Heart left ventricle (tissue), 13 donors: ENCODE measurements at regions not wholly inside any gene's neighbourhood (a gene's known extent, or its start where the extent isn't known, plus 50 kb on each side); places are given as distances from the start of the nearest gene placed in this dataset.

Experiments
- POLR2A ChIP-seq, 2 donors: fragments of 450-650 bp; IDR thresholded peaks; one replicate each; pipeline ENCODE4 v1.6.1; 2017; ENCODE audit warnings: antibody characterized with exemption in 2 of 2, mild to moderate bottlenecking in 2 of 2, moderate library complexity in 2 of 2
- TF ChIP-seq, protein P1 (sequence below), 12 donors: fragments of 200-600 bp; sonication (generic) in 4 of 12; IDR thresholded peaks; one replicate each; pipeline versions ENCODE4 v1.5.0 to v1.8.0; 2018 to 2022; ENCODE audit warnings: antibody characterized with exemption in 12 of 12, mild to moderate bottlenecking in 5 of 12
- donor health status: ischemic (EF 13 %, LVEDD 7.1; RV severe dilation, severe dysfunction).
- donor health status: DM: no; HTN: yes; CAD: no.
- donor health status: DM: no; HTN: no; CAD: no.
- donor health status: ischemic (EF 25% LVEDD 6.9; RV normal size, moderate dysfunction).
- donor health status: ischemic (EF 25% LVEDD 5.7; RV mildly dilated, moderate dysfunction).
- donor health status: ischemic (EF 35%, LVEDD 5.7; RV mildly dilated, moderate dysfunction).
- donor health status: nonischemic (EF 11% LVEDD 7.7; RV severe dilation, severe dysfunction).
- donor health status: DM: yes; HTN: yes; CAD: no.
- donor health status: PGD.
- donor health status: ischemic (EF 29% LVEDD 5.4; RV normal size, mild dysfunction).
- donor health status: nonischemic (EF 23%, LVEDD 6.1; RV moderate dilation, normal function).

GRCh38 chr14:53807108-53807507 is 149.5 kb downstream of the BMP4 start:
- TF ChIP-seq, protein P1, sequence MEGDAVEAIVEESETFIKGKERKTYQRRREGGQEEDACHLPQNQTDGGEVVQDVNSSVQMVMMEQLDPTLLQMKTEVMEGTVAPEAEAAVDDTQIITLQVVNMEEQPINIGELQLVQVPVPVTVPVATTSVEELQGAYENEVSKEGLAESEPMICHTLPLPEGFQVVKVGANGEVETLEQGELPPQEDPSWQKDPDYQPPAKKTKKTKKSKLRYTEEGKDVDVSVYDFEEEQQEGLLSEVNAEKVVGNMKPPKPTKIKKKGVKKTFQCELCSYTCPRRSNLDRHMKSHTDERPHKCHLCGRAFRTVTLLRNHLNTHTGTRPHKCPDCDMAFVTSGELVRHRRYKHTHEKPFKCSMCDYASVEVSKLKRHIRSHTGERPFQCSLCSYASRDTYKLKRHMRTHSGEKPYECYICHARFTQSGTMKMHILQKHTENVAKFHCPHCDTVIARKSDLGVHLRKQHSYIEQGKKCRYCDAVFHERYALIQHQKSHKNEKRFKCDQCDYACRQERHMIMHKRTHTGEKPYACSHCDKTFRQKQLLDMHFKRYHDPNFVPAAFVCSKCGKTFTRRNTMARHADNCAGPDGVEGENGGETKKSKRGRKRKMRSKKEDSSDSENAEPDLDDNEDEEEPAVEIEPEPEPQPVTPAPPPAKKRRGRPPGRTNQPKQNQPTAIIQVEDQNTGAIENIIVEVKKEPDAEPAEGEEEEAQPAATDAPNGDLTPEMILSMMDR (IDR thresholded peaks at IDR 0.05), result no peak
- no peak for TF ChIP-seq POLR2A (IDR thresholded peaks at IDR 0.05)
